K562 (cell line): ENCODE measurements at regions not wholly inside any gene's neighbourhood (a gene's known extent, or its start where the extent isn't known, plus 50 kb on each side); places are given as distances from the start of the nearest gene placed in this dataset.

Source experiments
- ATAC-seq: fragments of 200-7000 bp; cut with Tn5 transposase; 3 replicates; pipeline ENCODE4 v1.9.1; 2020; ENCODE audit warnings: moderate library complexity
- BruUV-seq: library from RNA; stranded (reverse); fragments of 400-500 nt; replicated peaks from 2 replicates; lab custom pipeline; 2021; lab: Mats Ljungman, UMichigan
- CTCF ChIA-PET: fragments of 300-600 bp; formaldehyde crosslinking; extraction: SDS; loops from one replicate; lab custom pipeline; 2021; ENCODE audit warnings: low intra/inter-chr PET ratio; lab: Yijun Ruan, JAX
- POLR2A ChIA-PET: fragments of 300-600, 350-650 bp; sonication (Branson Sonifier 250); formaldehyde crosslinking; extraction: SDS; loops from one replicate; lab custom pipeline; 2021; ENCODE audit warnings: antibody characterized with exemption, inconsistent platforms; lab: Yijun Ruan, JAX
- DNase-seq, 4 experiments: peaks; one replicate each; pipeline versions ENCODE4 v3.0.0 to v3.0.0-alpha.2; 2011 to 2018; ENCODE audit warnings: low spot score in 3 of 4, mixed read lengths in 3 of 4; ENCODE audit errors: extremely low read depth in 1 of 4
- FAIRE-seq: peaks from 2 replicates; lab custom pipeline; 2011; peaks lifted over from hg19 to GRCh38; lab: Jason Lieb, UNC
- H2AFZ ChIP-seq: 2 replicates; pipeline ENCODE4 v1.6.0; 2011; ENCODE audit warnings: low read depth, low read length, control low read depth, inconsistent platforms
- H3K27ac ChIP-seq: fragments of 200-600 bp; 3 replicates; pipeline ENCODE4 v1.8.0; 2011; ENCODE audit warnings: low read depth, mild to moderate bottlenecking, control low read depth, inconsistent platforms, low read length, moderate library complexity, mixed read lengths; ENCODE audit errors: extremely low read depth
- H3K27me3 ChIP-seq, 2 experiments: fragments of 300-600 bp in 1 of 2; 2 replicates in 1 of 2; 3 replicates in 1 of 2; pipeline versions ENCODE4 v1.6.0 to v1.8.0; 2011; ENCODE audit warnings: inconsistent platforms in 2 of 2, low read length in 2 of 2, mild to moderate bottlenecking in 1 of 2, mixed read lengths in 1 of 2, moderate library complexity in 1 of 2; ENCODE audit not compliant: control insufficient read depth in 2 of 2, insufficient read depth in 2 of 2
- H3K36me3 ChIP-seq: fragments of 300-600 bp; 3 replicates; pipeline ENCODE4 v1.8.0; 2011; ENCODE audit warnings: mild to moderate bottlenecking, low read length, inconsistent platforms; ENCODE audit not compliant: control insufficient read depth, insufficient read depth
- H3K4me1 ChIP-seq, 2 experiments: fragments of 200-600 bp in 1 of 2; replicated peaks in 1 of 2; 2 replicates in 1 of 2; 3 replicates in 1 of 2; pipeline versions ENCODE4 v1.5.1 to v1.8.0; 2011; ENCODE audit warnings: inconsistent platforms in 2 of 2, low read length in 2 of 2, mild to moderate bottlenecking in 1 of 2, mixed read lengths in 1 of 2, moderate library complexity in 1 of 2; ENCODE audit not compliant: control insufficient read depth in 2 of 2, insufficient read depth in 2 of 2
- H3K4me2 ChIP-seq: 2 replicates; pipeline ENCODE4 v1.6.1; 2011; ENCODE audit warnings: low read length, control low read depth, inconsistent platforms, mixed read lengths; ENCODE audit not compliant: insufficient read depth
- H3K4me3 ChIP-seq: fragments of 200-600 bp; sonication (generic), shearing (Covaris generic); 2 replicates; pipeline ENCODE4 v1.5.1; 2016; ENCODE audit warnings: control low read depth, inconsistent platforms
- H3K79me2 ChIP-seq: fragments of 200-600 bp; 3 replicates; pipeline ENCODE4 v1.8.0; 2011; ENCODE audit warnings: low read length, inconsistent platforms; ENCODE audit not compliant: control insufficient read depth, insufficient read depth
- H3K9ac ChIP-seq, 2 experiments: 2 replicates each; pipeline versions ENCODE4 v1.6.0 to v1.6.1; 2011; ENCODE audit warnings: low read depth in 2 of 2, low read length in 2 of 2, control low read depth in 1 of 2, inconsistent platforms in 1 of 2, mild to moderate bottlenecking in 1 of 2, mixed read lengths in 1 of 2; ENCODE audit not compliant: insufficient read depth in 1 of 2
- H3K9me1 ChIP-seq: one replicate; pipeline ENCODE4 v1.6.0; 2011; ENCODE audit warnings: inconsistent platforms, mild to moderate bottlenecking, low read length, moderate library complexity; ENCODE audit not compliant: control insufficient read depth, insufficient read depth
- H3K9me3 ChIP-seq: replicated peaks from 2 replicates; pipeline ENCODE4 v1.5.1; 2011; ENCODE audit warnings: low read depth, low read length, inconsistent platforms; ENCODE audit not compliant: control insufficient read depth, insufficient read depth
- H4K20me1 ChIP-seq: replicated peaks from 2 replicates; pipeline ENCODE4 v1.6.1; 2011; ENCODE audit warnings: low read length, inconsistent platforms, mixed read lengths; ENCODE audit not compliant: control insufficient read depth, insufficient read depth
- DIDO1 ChIP-seq: fragments of 450-650 bp; IDR thresholded peaks from 2 replicates; pipeline ENCODE4 v1.6.1; 2016; ENCODE audit warnings: low read depth, missing biosample characterization, missing genetic modification characterization
- DNMT1 ChIP-seq: fragments of 450-650 bp; IDR thresholded peaks from 2 replicates; pipeline ENCODE4 v1.6.1; 2016; ENCODE audit warnings: antibody characterized with exemption, mild to moderate bottlenecking
- EHMT2 ChIP-seq: fragments of 450-650 bp; IDR thresholded peaks from 2 replicates; pipeline ENCODE4 v1.6.1; 2018; ENCODE audit warnings: antibody characterized with exemption
- HDAC1 ChIP-seq, 2 experiments: fragments of 450-650 bp; IDR thresholded peaks; 2 replicates each; pipeline ENCODE4 v1.6.1; 2016 to 2017; ENCODE audit warnings: inconsistent platforms in 1 of 2, mild to moderate bottlenecking in 1 of 2, moderate library complexity in 1 of 2
- KDM2B ChIP-seq: fragments of 250-450 bp; sonication (Bioruptor Pico); IDR thresholded peaks from 2 replicates; pipeline ENCODE4 v1.8.0; 2021; ENCODE audit warnings: mild to moderate bottlenecking, moderate library complexity
- MAFF ChIP-seq: IDR thresholded peaks from 2 replicates; pipeline ENCODE4 v1.6.1; 2012; ENCODE audit warnings: low read length, improper control_type of control experiment
- MIER1 ChIP-seq: fragments of 450-650 bp; IDR thresholded peaks from 2 replicates; pipeline ENCODE4 v1.6.1; 2016; ENCODE audit warnings: antibody characterized with exemption, mild to moderate bottlenecking, low read depth
- NFATC3 ChIP-seq: fragments of 450-650 bp; IDR thresholded peaks from 2 replicates; pipeline ENCODE4 v1.6.1; 2017; ENCODE audit warnings: mild to moderate bottlenecking
- PHB2 ChIP-seq: fragments of 450-650 bp; IDR thresholded peaks from 2 replicates; pipeline ENCODE4 v1.6.1; 2017; ENCODE audit warnings: low read depth
- PHF21A ChIP-seq: fragments of 450-650 bp; IDR thresholded peaks from 2 replicates; pipeline ENCODE4 v1.6.1; 2017; ENCODE audit warnings: low read depth, borderline replicate concordance
- SIN3A ChIP-seq, 2 experiments: fragments of 150-350 bp in 1 of 2; IDR thresholded peaks; 2 replicates each; pipeline ENCODE4 v1.6.1; 2011 to 2016; ENCODE audit warnings: borderline replicate concordance in 2 of 2, low read depth in 2 of 2, low read length in 2 of 2, mild to moderate bottlenecking in 2 of 2, moderate library complexity in 2 of 2; ENCODE audit not compliant: control insufficient read depth in 1 of 2
- TAF15 ChIP-seq: fragments of 200-400 bp; formaldehyde crosslinking; IDR thresholded peaks from 2 replicates; pipeline ENCODE4 v1.6.1; 2017; ENCODE audit warnings: mild to moderate bottlenecking, low read depth, low read length, moderate library complexity
- TFAP4 ChIP-seq: sonication (generic); formaldehyde crosslinking; IDR thresholded peaks from 2 replicates; pipeline ENCODE4 v1.8.0; 2022; ENCODE audit warnings: missing genetic modification reagents, mild to moderate bottlenecking, moderate library complexity, borderline replicate concordance
- ZFPM2 ChIP-seq: fragments of 250-450 bp; sonication (Bioruptor Pico); IDR thresholded peaks from 2 replicates; pipeline ENCODE4 v1.5.1; 2022; ENCODE audit warnings: mild to moderate bottlenecking
- ZNF184 ChIP-seq: sonication (generic); formaldehyde crosslinking; IDR thresholded peaks from 2 replicates; pipeline ENCODE4 v1.5.0; 2020; ENCODE audit warnings: missing genetic modification reagents
- ZNF431 ChIP-seq: sonication (generic); formaldehyde crosslinking; IDR thresholded peaks from 2 replicates; pipeline ENCODE4 v1.8.0; 2022; ENCODE audit warnings: mild to moderate bottlenecking, missing genetic modification reagents
- ZNF766 ChIP-seq: fragments of 200-800 bp; sonication (Bioruptor generic); conservative IDR thresholded peaks from 2 replicates; pipeline ENCODE4 v1.6.1; 2016; ENCODE audit warnings: missing genetic modification characterization, missing compliant biosample characterization
- ZNF830 ChIP-seq: fragments of 250-450 bp; sonication (Bioruptor Pico); IDR thresholded peaks from 2 replicates; pipeline ENCODE4 v1.5.0; 2021; ENCODE audit warnings: mild to moderate bottlenecking
- WGBS: fragments of 100-300 bp; shearing (Covaris generic); methylation state at CpG from one replicate; pipeline ENCODE4 v1.1.6; 2016; ENCODE audit warnings: low coverage, mixed read lengths; ENCODE audit not compliant: insufficient coverage; ENCODE audit errors: missing lambda C conversion rate; 5-methylcytosine and 5-hydroxymethylcytosine counted together
- in situ Hi-C: fragments of 300-500 bp; cut with MboI; formaldehyde crosslinking; loops from 4 replicates; pipeline ENCODE4 v1.15.0; 2018; ENCODE audit warnings: inconsistent platforms, mixed read lengths
- intact Hi-C: fragments of 100-400 bp; cut with micrococcal nuclease; formaldehyde crosslinking; loops from 2 replicates; pipeline ENCODE4 v1.14.2; 2022
- TF ChIP-seq, protein P1 (sequence below): sonication (generic); formaldehyde crosslinking; IDR thresholded peaks from 2 replicates; pipeline ENCODE4 v1.5.0; 2020; ENCODE audit warnings: missing genetic modification reagents
- TF ChIP-seq, protein P2 (sequence below): fragments of 250-450 bp; sonication (Bioruptor Pico); IDR thresholded peaks from 2 replicates; pipeline ENCODE4 v1.5.0; 2020; ENCODE audit warnings: mild to moderate bottlenecking, borderline replicate concordance

- TF ChIP-seq, protein P1, sequence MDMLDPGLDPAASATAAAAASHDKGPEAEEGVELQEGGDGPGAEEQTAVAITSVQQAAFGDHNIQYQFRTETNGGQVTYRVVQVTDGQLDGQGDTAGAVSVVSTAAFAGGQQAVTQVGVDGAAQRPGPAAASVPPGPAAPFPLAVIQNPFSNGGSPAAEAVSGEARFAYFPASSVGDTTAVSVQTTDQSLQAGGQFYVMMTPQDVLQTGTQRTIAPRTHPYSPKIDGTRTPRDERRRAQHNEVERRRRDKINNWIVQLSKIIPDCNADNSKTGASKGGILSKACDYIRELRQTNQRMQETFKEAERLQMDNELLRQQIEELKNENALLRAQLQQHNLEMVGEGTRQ (CRISPR knock-in tag), result no peak
- no peak for TF ChIP-seq DIDO1
These were observed 1154.1 kb downstream of the RPIA start (continued) for GRCh38 chr2:89845532-89845931.

- H3K9me3 ChIP-seq, result no peaks in the 10 kb centered on the region
- H3K4me3 ChIP-seq, result no peak overlapping the region
- no peaks in the 10 kb centered on the region for H4K20me1 ChIP-seq
- WGBS, result 4% methylated on average over 3 of the region's 3 CpGs
- intact Hi-C loops, result no loop called here
- H3K36me3 ChIP-seq, result no peaks in the 10 kb centered on the region
- ChIA-PET CTCF (no interaction called here), POLR2A (no interaction called here)
- no peak overlapping the region for H3K4me2 ChIP-seq
- H2AFZ ChIP-seq, result no peak overlapping the region
- DNase-seq (peak in 1 of 4 experiments; percentile 1), ATAC-seq (no peak), FAIRE-seq (no peak)
- no peak overlapping the region for H3K27ac ChIP-seq
- in situ Hi-C loops, result loop anchor here (5.0 kb wide), 1 partner anchor 521 kb away; no protein-coding TSS in a partner anchor
- no TSS peak for BruUV-seq
- no peaks in the 10 kb centered on the region for H3K9me1 ChIP-seq
- no peaks in the 10 kb centered on the region for H3K79me2 ChIP-seq
- H3K4me1 ChIP-seq, result no peaks in the 10 kb centered on the region
- no peaks in the 10 kb centered on the region; a peak in 2 of 5 replicates for H3K27me3 ChIP-seq
- H3K9ac ChIP-seq, result no peak overlapping the region
- TF ChIP-seq TFAP4 (CRISPR knock-in tag), result no peak
- TF ChIP-seq ZFPM2 (CRISPR knock-in tag), result no peak
- no peak for TF ChIP-seq PHB2
- no peak for TF ChIP-seq SIN3A (IDR thresholded peaks at IDR 0.05; ENCODE audit: borderline replicate concordance in 2 of 2, control insufficient read depth in 1 of 2, low read depth in 2 of 2, low read length in 2 of 2)
- TF ChIP-seq MIER1, result no peak
- no peak for TF ChIP-seq TAF15
- no peak for TF ChIP-seq NFATC3
- TF ChIP-seq EHMT2, result no peak
- no peak for TF ChIP-seq ZNF184
- no peak for TF ChIP-seq HDAC1 (IDR thresholded peaks at IDR 0.05)
- no peak for TF ChIP-seq ZNF431 (CRISPR knock-in tag)
- no peak for TF ChIP-seq ZNF766 (CRISPR knock-in tag)
- TF ChIP-seq, protein P2, sequence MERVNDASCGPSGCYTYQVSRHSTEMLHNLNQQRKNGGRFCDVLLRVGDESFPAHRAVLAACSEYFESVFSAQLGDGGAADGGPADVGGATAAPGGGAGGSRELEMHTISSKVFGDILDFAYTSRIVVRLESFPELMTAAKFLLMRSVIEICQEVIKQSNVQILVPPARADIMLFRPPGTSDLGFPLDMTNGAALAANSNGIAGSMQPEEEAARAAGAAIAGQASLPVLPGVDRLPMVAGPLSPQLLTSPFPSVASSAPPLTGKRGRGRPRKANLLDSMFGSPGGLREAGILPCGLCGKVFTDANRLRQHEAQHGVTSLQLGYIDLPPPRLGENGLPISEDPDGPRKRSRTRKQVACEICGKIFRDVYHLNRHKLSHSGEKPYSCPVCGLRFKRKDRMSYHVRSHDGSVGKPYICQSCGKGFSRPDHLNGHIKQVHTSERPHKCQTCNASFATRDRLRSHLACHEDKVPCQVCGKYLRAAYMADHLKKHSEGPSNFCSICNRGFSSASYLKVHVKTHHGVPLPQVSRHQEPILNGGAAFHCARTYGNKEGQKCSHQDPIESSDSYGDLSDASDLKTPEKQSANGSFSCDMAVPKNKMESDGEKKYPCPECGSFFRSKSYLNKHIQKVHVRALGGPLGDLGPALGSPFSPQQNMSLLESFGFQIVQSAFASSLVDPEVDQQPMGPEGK (CRISPR knock-in tag), result no peak
- no peak for TF ChIP-seq ZNF830 (CRISPR knock-in tag)
- TF ChIP-seq DNMT1, result no peak
- no peak for TF ChIP-seq KDM2B (CRISPR knock-in tag)
- no peak for TF ChIP-seq MAFF
- no peak for TF ChIP-seq PHF21A
These were observed 1156.6 kb downstream of the RPIA start for GRCh38 chr2:89848114-89848513.
